B cell (primary cell): ENCODE measurements at regions not wholly inside any gene's neighbourhood (a gene's known extent, or its start where the extent isn't known, plus 50 kb on each side); places are given as distances from the start of the nearest gene placed in this dataset.

Experiments used
- ATAC-seq: fragments of 200-7000 bp; cut with Tn5 transposase; one replicate; pipeline ENCODE4 v1.10.0; 2021; ENCODE audit warnings: low read depth, mild to moderate bottlenecking, moderate number of reproducible peaks, moderate library complexity
- CTCF ChIA-PET: fragments of 350-600 bp; sonication (Branson Sonifier 250); formaldehyde crosslinking; loops from one replicate; lab custom pipeline; 2021; ENCODE audit warnings: antibody characterized with exemption, inconsistent platforms; lab: Charles Lee
- POLR2A ChIA-PET: fragments of 350-600 bp; sonication (Branson Sonifier 250); formaldehyde crosslinking; loops from one replicate; lab custom pipeline; 2021; ENCODE audit warnings: antibody characterized with exemption; lab: Charles Lee
- DNase-seq: peaks from one replicate; pipeline ENCODE4 v3.0.0; 2013
- H2AFZ ChIP-seq: 2 replicates; pipeline ENCODE4 v1.6.1; 2012; ENCODE audit warnings: mild to moderate bottlenecking, low read depth, low read length; ENCODE audit not compliant: insufficient read depth, poor library complexity, severe bottlenecking
- H3K27ac ChIP-seq, 2 donors: 1 replicate in 1 of 2; 2 replicates in 1 of 2; pipeline ENCODE4 v1.5.1; 2012 to 2013; ENCODE audit warnings: low read length in 2 of 2, mild to moderate bottlenecking in 2 of 2, moderate library complexity in 1 of 2
- H3K27me3 ChIP-seq, 4 experiments: fragments of 200-600 bp in 1 of 4; sonication (generic) in 1 of 4; replicated peaks in 1 of 4; 1 replicate in 2 of 4; 2 replicates in 2 of 4; pipeline versions ENCODE4 v1.6.1 to v1.7.0; 2013 to 2016; ENCODE audit warnings: low read length in 3 of 4, mild to moderate bottlenecking in 2 of 4, mixed read lengths in 1 of 4, moderate library complexity in 1 of 4; ENCODE audit not compliant: insufficient read depth in 4 of 4, control insufficient read depth in 3 of 4; ENCODE audit errors: control extremely low read depth in 1 of 4
- H3K36me3 ChIP-seq, 2 experiments: replicated peaks in 1 of 2; 1 replicate in 1 of 2; 2 replicates in 1 of 2; pipeline versions ENCODE4 v1.6.1 to v1.7.1; 2013; ENCODE audit warnings: low read length in 1 of 2; ENCODE audit not compliant: insufficient read depth in 2 of 2, control insufficient read depth in 1 of 2; ENCODE audit errors: control extremely low read depth in 1 of 2, extremely low read depth in 1 of 2
- H3K4me1 ChIP-seq, 2 donors: fragments of 200-600 bp in 1 of 2; sonication (generic) in 1 of 2; 1 replicate in 1 of 2; 2 replicates in 1 of 2; pipeline versions ENCODE4 v1.5.1 to v1.6.1; 2013 to 2017; ENCODE audit warnings: low read length in 2 of 2; ENCODE audit not compliant: control insufficient read depth in 2 of 2, insufficient read depth in 2 of 2
- H3K4me2 ChIP-seq: replicated peaks from 2 replicates; pipeline ENCODE3; 2012; ENCODE audit warnings: mild to moderate bottlenecking, low read depth, low read length; ENCODE audit not compliant: poor library complexity, severe bottlenecking
- H3K4me3 ChIP-seq, 5 experiments: fragments of 200-600 bp in 1 of 5; sonication (generic) in 1 of 5; 1 replicate in 3 of 5; 2 replicates in 2 of 5; pipeline versions ENCODE4 v1.5.1 to v1.7.0; 2011 to 2016; ENCODE audit warnings: low read length in 4 of 5, mild to moderate bottlenecking in 4 of 5, low read depth in 2 of 5, control low read depth in 1 of 5, moderate library complexity in 1 of 5; ENCODE audit not compliant: insufficient read depth in 1 of 5; ENCODE audit errors: control extremely low read depth in 1 of 5, extremely low read depth in 1 of 5
- H3K79me2 ChIP-seq: fragments of 200-600 bp; sonication (generic); one replicate; pipeline ENCODE4 v1.6.0; 2016; ENCODE audit warnings: low read length; ENCODE audit not compliant: control insufficient read depth, insufficient read depth
- H3K9ac ChIP-seq: fragments of 200-600 bp; sonication (generic); 2 replicates; pipeline ENCODE4 v1.6.1; 2017; ENCODE audit warnings: mild to moderate bottlenecking, low read length, moderate library complexity
- H3K9me3 ChIP-seq, 3 donors: one replicate each; pipeline versions ENCODE4 v1.6.1 to v1.7.1; 2013; ENCODE audit warnings: low read length in 2 of 3; ENCODE audit not compliant: control insufficient read depth in 2 of 3, insufficient read depth in 1 of 3; ENCODE audit errors: control extremely low read depth in 1 of 3
- H4K20me1 ChIP-seq: 2 replicates; pipeline ENCODE4 v1.6.0; 2012; ENCODE audit warnings: mild to moderate bottlenecking, low read length; ENCODE audit not compliant: insufficient read depth, control insufficient read depth, poor library complexity, severe bottlenecking
- H3K27ac Mint-ChIP-seq: one replicate; pipeline ENCODE4 v1.8.0; 2021; ENCODE audit warnings: mixed read lengths
- H3K27me3 Mint-ChIP-seq: one replicate; pipeline ENCODE4 v1.8.0; 2021; ENCODE audit warnings: mixed read lengths
- H3K4me1 Mint-ChIP-seq: one replicate; pipeline ENCODE4 v1.8.0; 2021; ENCODE audit warnings: mixed read lengths
- H3K4me3 Mint-ChIP-seq: one replicate; pipeline ENCODE4 v1.8.0; 2021; ENCODE audit warnings: mixed read lengths
- H3K9me3 Mint-ChIP-seq: one replicate; pipeline ENCODE4 v1.8.0; 2022; ENCODE audit warnings: mixed read lengths; ENCODE audit not compliant: insufficient read depth
- EZH2 ChIP-seq: IDR thresholded peaks from 2 replicates; pipeline ENCODE4 v1.6.1; 2012; ENCODE audit warnings: borderline replicate concordance, low read depth, mild to moderate bottlenecking, moderate library complexity, low read length; ENCODE audit not compliant: insufficient read depth, poor library complexity, severe bottlenecking
- WGBS: methylation state at CpG from one replicate; pipeline ENCODE4 v1.1.5; 2013; ENCODE audit warnings: missing lambda C conversion rate; ENCODE audit not compliant: insufficient coverage; 5-methylcytosine and 5-hydroxymethylcytosine counted together
- intact Hi-C: fragments of 100-400 bp; cut with micrococcal nuclease; formaldehyde crosslinking; loops from one replicate; pipeline ENCODE4 v1.10.0; 2022
- TF ChIP-seq, protein P1 (sequence below): fragments of 200-600 bp; IDR thresholded peaks from one replicate; pipeline ENCODE4 v1.8.0; 2022; ENCODE audit warnings: antibody characterized with exemption, mild to moderate bottlenecking

DNA sequence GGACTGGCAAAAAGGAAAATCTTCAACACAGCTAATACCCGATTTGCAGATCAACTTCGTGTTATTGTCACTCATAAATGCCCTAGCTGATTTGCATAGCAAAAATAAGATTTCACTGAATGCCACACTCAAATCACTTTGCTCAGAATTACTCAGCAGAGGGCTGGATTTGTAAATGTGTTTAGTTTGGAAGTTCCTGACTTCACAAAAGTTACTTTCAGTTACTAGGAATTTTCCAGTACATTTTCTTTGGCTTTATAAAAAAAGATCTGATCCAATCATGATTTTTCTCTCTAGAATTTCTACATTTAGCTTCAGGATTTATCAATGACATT is 433.3 kb upstream of the ID2 start:
- ATAC-seq (no peak), DNase-seq (no peak)
- H3K9me3 ChIP-seq, result peaks cover 2 to 39% (median 26%) of the 10 kb centered on the region in 3 donors
- Mint-ChIP-seq H3K27me3 (peaks cover 30% of the 10 kb centered on the region), H3K9me3 (peaks cover 5% of the 10 kb centered on the region), H3K27ac (no peak overlapping the region), H3K4me1 (peaks cover 1% of the 10 kb centered on the region), H3K4me3 (no peak overlapping the region)
- no peak overlapping the region for H2AFZ ChIP-seq
- H3K27ac ChIP-seq, result no peak overlapping the region
- no peak overlapping the region for H3K4me3 ChIP-seq
- no peaks in the 10 kb centered on the region for H3K36me3 ChIP-seq
- peaks cover 0 to 5% of the 10 kb centered on the region in 2 donors for H3K4me1 ChIP-seq
- CTCF ChIA-PET, result no interaction called here
- H3K4me2 ChIP-seq, result no peak overlapping the region
- no peaks in the 10 kb centered on the region for H3K79me2 ChIP-seq
- WGBS, result no CpG with 5 or more reads among the region's 2 CpGs
- no peaks in the 10 kb centered on the region for H4K20me1 ChIP-seq
- TF ChIP-seq EZH2, result no peak
- TF ChIP-seq, protein P1, sequence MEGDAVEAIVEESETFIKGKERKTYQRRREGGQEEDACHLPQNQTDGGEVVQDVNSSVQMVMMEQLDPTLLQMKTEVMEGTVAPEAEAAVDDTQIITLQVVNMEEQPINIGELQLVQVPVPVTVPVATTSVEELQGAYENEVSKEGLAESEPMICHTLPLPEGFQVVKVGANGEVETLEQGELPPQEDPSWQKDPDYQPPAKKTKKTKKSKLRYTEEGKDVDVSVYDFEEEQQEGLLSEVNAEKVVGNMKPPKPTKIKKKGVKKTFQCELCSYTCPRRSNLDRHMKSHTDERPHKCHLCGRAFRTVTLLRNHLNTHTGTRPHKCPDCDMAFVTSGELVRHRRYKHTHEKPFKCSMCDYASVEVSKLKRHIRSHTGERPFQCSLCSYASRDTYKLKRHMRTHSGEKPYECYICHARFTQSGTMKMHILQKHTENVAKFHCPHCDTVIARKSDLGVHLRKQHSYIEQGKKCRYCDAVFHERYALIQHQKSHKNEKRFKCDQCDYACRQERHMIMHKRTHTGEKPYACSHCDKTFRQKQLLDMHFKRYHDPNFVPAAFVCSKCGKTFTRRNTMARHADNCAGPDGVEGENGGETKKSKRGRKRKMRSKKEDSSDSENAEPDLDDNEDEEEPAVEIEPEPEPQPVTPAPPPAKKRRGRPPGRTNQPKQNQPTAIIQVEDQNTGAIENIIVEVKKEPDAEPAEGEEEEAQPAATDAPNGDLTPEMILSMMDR, result no peak
- H3K27me3 ChIP-seq, result peaks cover 0 to 6% (median 2%) of the 10 kb centered on the region in 4 experiments
- intact Hi-C loops, result no loop called here
- H3K9ac ChIP-seq, result no peak overlapping the region
- POLR2A ChIA-PET, result no interaction called here

DNA sequence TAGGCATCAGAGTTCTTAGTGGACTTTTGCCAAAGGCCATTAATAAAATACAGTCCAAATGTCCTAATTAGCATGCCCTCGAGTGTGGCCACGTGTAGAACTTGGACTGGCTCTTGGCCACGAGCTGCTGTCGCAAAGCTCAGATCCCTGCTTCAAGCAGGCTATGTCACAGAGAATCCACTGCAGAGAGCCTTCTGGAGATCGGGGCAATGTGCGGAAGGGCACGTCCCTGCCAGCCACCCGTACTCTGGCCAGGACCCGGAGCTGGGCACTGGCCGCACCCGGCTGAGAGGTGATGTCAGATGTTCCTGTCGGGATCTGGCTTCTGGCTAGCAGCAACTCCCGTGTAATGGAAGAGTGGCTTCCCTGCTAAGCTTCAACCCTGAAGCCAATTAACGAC is 432.7 kb upstream of the ID2 start:
- Histone ChIP-seq H3K4me2 (no peak overlapping the region), H3K9ac (no peak overlapping the region), H4K20me1 (no peaks in the 10 kb centered on the region), H3K4me1 (peaks cover 0 to 5% of the 10 kb centered on the region in 2 donors), H3K27ac (no peak overlapping the region), H3K4me3 (no peak overlapping the region), H2AFZ (no peak overlapping the region), H3K9me3 (peaks cover 2 to 34% (median 20%) of the 10 kb centered on the region in 3 donors), H3K36me3 (no peaks in the 10 kb centered on the region), H3K79me2 (no peaks in the 10 kb centered on the region), H3K27me3 (peaks cover 0 to 6% (median 2%) of the 10 kb centered on the region in 4 experiments)
- Mint-ChIP-seq H3K4me3 (no peak overlapping the region), H3K27me3 (peaks cover 35% of the 10 kb centered on the region), H3K27ac (no peak overlapping the region), H3K9me3 (peaks cover 5% of the 10 kb centered on the region), H3K4me1 (peaks cover 1% of the 10 kb centered on the region)
- DNase-seq, result no peak
- ChIA-PET CTCF (no interaction called here), POLR2A (no interaction called here)
- TF ChIP-seq, protein P1, result no peak
- intact Hi-C loops, result no loop called here
- ATAC-seq, result no peak
- 92% methylated on average over 12 of the region's 14 CpGs for WGBS
